CD4-positive, alpha-beta memory T cell (primary cell): ENCODE measurements at regions not wholly inside any gene's neighbourhood (a gene's known extent, or its start where the extent isn't known, plus 50 kb on each side); places are given as distances from the start of the nearest gene placed in this dataset.

ENCODE experiments used
- CTCF ChIA-PET: fragments of 350-600 bp; sonication (Branson Sonifier 250); formaldehyde crosslinking; loops from one replicate; lab custom pipeline; 2021; ENCODE audit warnings: inconsistent platforms; ENCODE audit not compliant: partially characterized antibody; lab: Charles Lee
- POLR2A ChIA-PET: fragments of 350-600 bp; sonication (Branson Sonifier 250); formaldehyde crosslinking; loops from one replicate; lab custom pipeline; 2021; ENCODE audit not compliant: partially characterized antibody; lab: Charles Lee
- DNase-seq, 5 donors: peaks; one replicate each; pipeline versions ENCODE4 v3.0.0 to v3.0.0-alpha.2; 2020 to 2022; ENCODE audit warnings: mixed read lengths in 1 of 5
- H3K27ac ChIP-seq: one replicate; pipeline ENCODE4 v1.7.0; 2013; ENCODE audit warnings: low read depth, low read length
- H3K27me3 ChIP-seq: 2 replicates; pipeline ENCODE4 v1.7.0; 2013; ENCODE audit warnings: mild to moderate bottlenecking, low read length, moderate library complexity; ENCODE audit not compliant: insufficient read depth
- H3K36me3 ChIP-seq: 2 replicates; pipeline ENCODE4 v1.7.0; 2013; ENCODE audit warnings: mild to moderate bottlenecking, low read length, moderate library complexity; ENCODE audit not compliant: insufficient read depth
- H3K4me1 ChIP-seq: 2 replicates; pipeline ENCODE4 v1.7.0; 2013; ENCODE audit warnings: mild to moderate bottlenecking, low read length, moderate library complexity; ENCODE audit not compliant: insufficient read depth
- H3K4me3 ChIP-seq, 2 donors: one replicate each; pipeline ENCODE4 v1.7.0; 2013; ENCODE audit warnings: low read length in 2 of 2, mild to moderate bottlenecking in 1 of 2
- H3K9me3 ChIP-seq, 2 donors: one replicate each; pipeline ENCODE4 v1.7.0; 2013; ENCODE audit warnings: low read length in 2 of 2, control low read depth in 1 of 2; ENCODE audit not compliant: control insufficient read depth in 1 of 2
- H3K27ac Mint-ChIP-seq, 7 donors: one replicate each; pipeline ENCODE4 v1.8.0; 2020 to 2021; ENCODE audit warnings: mixed read lengths in 7 of 7, mild to moderate bottlenecking in 6 of 7, inconsistent platforms in 3 of 7, moderate library complexity in 3 of 7
- H3K27me3 Mint-ChIP-seq, 2 donors: one replicate each; pipeline ENCODE4 v1.8.0; 2020 to 2021; ENCODE audit warnings: mixed read lengths in 2 of 2
- H3K36me3 Mint-ChIP-seq, 2 donors: one replicate each; pipeline ENCODE4 v1.8.0; 2020 to 2021; ENCODE audit warnings: mixed read lengths in 2 of 2, inconsistent platforms in 1 of 2, mild to moderate bottlenecking in 1 of 2
- H3K4me1 Mint-ChIP-seq, 4 donors: one replicate each; pipeline ENCODE4 v1.8.0; 2020 to 2021; ENCODE audit warnings: mixed read lengths in 4 of 4, mild to moderate bottlenecking in 1 of 4
- H3K4me3 Mint-ChIP-seq, 8 donors: one replicate each; pipeline ENCODE4 v1.8.0; 2020 to 2021; ENCODE audit warnings: mixed read lengths in 8 of 8, mild to moderate bottlenecking in 7 of 8, moderate library complexity in 6 of 8, inconsistent platforms in 3 of 8
- H3K9me3 Mint-ChIP-seq, 8 donors: one replicate each; pipeline ENCODE4 v1.8.0; 2020 to 2021; ENCODE audit warnings: mixed read lengths in 8 of 8, mild to moderate bottlenecking in 5 of 8, inconsistent platforms in 3 of 8, moderate library complexity in 1 of 8
- intact Hi-C: fragments of 100-400 bp; cut with micrococcal nuclease; formaldehyde crosslinking; loops from one replicate; pipeline ENCODE4 v1.15.1; 2023

DNA sequence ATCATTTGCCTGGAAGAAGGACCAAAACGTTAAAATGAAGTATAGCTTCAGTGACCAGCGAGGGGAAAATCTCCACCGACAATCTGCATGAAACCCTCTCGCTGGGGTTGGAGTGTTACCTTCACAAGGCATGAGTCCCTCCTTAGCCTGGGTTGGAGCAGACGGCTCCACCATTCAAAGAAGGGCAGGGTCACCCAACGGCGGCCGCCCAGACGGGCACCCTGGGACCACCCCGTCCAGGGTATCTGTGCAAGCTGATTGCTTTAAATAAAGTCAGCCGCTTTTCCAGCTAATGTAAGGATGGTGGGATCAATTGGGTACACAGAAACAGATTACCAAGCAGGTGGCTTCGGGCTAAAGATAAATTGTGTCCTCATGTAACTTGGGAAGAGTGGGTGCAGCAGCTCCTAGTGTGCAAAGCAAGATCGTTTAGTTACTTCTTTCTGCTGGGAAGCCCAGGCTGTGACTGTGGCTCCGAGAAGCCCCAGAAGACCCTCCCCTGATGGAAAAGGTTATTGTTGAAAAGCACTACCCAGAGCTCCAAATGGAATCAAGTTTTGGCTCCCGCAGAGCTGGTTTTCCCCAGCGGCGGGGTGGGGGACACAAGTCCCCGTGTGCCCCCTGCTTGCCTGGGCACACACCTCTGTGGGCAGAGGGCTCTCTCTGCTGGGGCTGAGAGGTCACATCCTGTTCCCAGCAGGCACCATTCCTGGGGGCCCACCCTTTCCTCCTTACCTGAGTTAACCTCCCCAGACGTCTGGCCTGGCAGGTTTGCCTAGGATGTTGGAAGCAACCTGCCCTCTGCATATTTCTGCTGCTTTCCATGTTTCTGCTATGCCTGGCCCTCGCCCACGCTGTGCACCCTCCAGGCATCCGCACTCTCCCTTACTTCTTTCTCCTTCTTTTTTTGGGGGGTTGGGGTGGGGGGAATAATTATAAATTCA lies 318.6 kb upstream of the DIO3 start:
- Histone ChIP-seq H3K4me1 (no peaks in the 10 kb centered on the region), H3K27me3 (no peaks in the 10 kb centered on the region), H3K36me3 (no peaks in the 10 kb centered on the region), H3K4me3 (no peak overlapping the region), H3K9me3 (no peaks in the 10 kb centered on the region), H3K27ac (no peak overlapping the region)
- POLR2A ChIA-PET: no interaction called here
- H3K27me3 Mint-ChIP-seq: peaks cover 10 to 14% of the 10 kb centered on the region in 2 donors
- no peaks in the 10 kb centered on the region for H3K4me1 Mint-ChIP-seq
- DNase-seq: no peak
- CTCF ChIA-PET: no interaction called here
- no peaks in the 10 kb centered on the region for H3K36me3 Mint-ChIP-seq
- intact Hi-C loops: no loop called here
- peaks cover 0 to 4% (median 2%) of the 10 kb centered on the region in 8 donors for H3K9me3 Mint-ChIP-seq
- H3K4me3 Mint-ChIP-seq: no peak overlapping the region
- no peak overlapping the region for H3K27ac Mint-ChIP-seq

DNA sequence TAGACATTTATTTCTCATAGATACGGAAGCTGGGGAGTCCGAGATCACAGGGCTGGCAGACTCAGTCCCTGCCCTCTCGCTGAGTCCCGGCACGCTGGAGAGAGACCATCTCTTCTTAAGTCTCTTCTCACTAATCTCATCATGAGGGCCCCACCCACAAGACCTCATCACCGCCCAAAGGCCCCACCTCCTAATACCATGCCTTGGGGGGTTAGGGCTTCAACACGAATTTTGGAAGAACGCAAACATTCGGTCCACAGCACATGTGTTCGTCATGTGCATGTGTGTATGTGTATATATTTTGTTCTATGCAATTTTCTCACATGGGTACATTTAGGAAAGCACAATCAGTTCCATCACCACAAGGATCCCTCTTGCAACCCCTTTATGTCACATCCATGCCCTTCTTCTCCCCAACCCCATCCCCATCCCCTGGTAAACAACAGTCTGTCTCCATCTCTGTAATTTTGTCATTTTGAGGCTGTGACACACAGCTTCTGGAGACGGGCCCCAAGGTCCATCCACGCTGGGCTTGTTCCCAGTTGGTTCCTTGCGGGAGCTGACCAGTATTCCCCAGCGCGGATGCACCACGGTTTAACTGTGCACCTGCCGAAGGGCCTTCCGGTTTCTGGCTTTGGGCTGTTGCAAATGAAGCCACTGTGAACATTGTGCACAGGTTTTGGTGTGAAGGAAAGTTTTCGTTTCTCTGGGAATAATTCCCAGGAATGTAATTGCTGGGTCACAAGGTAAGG lies 317.5 kb upstream of the DIO3 start:
- Mint-ChIP-seq H3K4me1 (no peaks in the 10 kb centered on the region), H3K4me3 (no peak overlapping the region), H3K27ac (no peak overlapping the region), H3K27me3 (peaks cover 9 to 10% of the 10 kb centered on the region in 2 donors), H3K36me3 (no peaks in the 10 kb centered on the region), H3K9me3 (peaks cover 0 to 4% (median 3%) of the 10 kb centered on the region in 8 donors)
- Histone ChIP-seq H3K4me3 (no peak overlapping the region), H3K27me3 (no peaks in the 10 kb centered on the region), H3K4me1 (no peaks in the 10 kb centered on the region), H3K27ac (no peak overlapping the region), H3K36me3 (no peaks in the 10 kb centered on the region), H3K9me3 (no peaks in the 10 kb centered on the region)
- no peak for DNase-seq
- ChIA-PET POLR2A (no interaction called here), CTCF (no interaction called here)
- intact Hi-C loops: no loop called here

DNA sequence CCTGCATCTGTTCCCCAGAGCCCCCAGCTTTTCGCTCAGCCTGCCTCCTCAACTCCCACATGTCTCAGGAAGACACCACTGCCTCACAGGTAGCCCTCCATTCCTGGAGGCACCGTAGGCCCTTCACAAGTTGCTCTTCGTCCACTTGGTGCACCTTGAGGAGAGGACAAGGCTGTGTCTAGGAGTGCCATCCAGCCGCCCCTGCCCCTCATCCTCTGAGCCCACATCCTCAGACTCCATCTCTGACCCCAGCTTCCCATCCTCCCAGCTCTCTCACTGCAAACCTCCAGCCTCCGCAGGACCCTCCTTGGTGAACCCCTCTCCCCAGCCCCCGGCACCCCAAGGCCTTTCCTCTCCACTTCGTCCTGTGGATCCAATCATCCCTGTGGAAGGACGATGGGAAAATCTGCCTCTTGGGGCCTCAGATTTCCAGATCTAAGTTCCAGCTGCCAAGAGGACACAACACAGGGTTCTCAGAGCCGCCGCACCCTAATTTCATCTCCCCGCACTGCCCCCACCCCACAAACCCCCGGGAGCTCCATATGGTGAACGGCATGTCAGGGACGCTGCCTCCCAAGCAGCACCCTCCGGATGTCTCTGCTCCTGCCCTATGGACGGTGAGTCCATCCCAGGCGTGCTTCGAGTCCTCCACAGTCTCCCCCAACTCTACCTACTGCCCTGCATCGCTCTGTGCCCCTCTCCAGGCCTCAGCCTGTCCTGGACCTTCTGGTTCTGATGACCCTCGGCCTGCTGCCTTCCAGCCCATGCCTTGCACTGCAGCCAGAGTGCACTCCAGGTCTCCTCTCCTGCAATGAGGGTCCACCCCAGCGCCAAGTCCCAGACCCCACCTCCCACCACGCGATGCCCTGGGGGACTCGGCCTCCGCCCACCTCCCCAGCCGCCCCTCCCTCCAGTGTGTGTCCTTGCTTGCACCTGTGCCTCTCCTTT lies 314.1 kb upstream of the DIO3 start:
- Mint-ChIP-seq H3K27ac (no peak overlapping the region), H3K4me3 (no peak overlapping the region), H3K36me3 (no peaks in the 10 kb centered on the region), H3K27me3 (peaks cover 8 to 13% of the 10 kb centered on the region in 2 donors), H3K9me3 (peaks cover 0 to 9% (median under 1%) of the 10 kb centered on the region in 8 donors), H3K4me1 (peaks cover 0 to 6% (median 1%) of the 10 kb centered on the region in 4 donors)
- H3K4me1 ChIP-seq: no peaks in the 10 kb centered on the region
- H3K36me3 ChIP-seq: no peaks in the 10 kb centered on the region
- no peak for DNase-seq
- H3K9me3 ChIP-seq: no peaks in the 10 kb centered on the region
- POLR2A ChIA-PET: no interaction called here
- CTCF ChIA-PET: no interaction called here
- no peaks in the 10 kb centered on the region for H3K27me3 ChIP-seq
- intact Hi-C loops: no loop called here
- H3K27ac ChIP-seq: no peak overlapping the region
- H3K4me3 ChIP-seq: no peak overlapping the region

DNA sequence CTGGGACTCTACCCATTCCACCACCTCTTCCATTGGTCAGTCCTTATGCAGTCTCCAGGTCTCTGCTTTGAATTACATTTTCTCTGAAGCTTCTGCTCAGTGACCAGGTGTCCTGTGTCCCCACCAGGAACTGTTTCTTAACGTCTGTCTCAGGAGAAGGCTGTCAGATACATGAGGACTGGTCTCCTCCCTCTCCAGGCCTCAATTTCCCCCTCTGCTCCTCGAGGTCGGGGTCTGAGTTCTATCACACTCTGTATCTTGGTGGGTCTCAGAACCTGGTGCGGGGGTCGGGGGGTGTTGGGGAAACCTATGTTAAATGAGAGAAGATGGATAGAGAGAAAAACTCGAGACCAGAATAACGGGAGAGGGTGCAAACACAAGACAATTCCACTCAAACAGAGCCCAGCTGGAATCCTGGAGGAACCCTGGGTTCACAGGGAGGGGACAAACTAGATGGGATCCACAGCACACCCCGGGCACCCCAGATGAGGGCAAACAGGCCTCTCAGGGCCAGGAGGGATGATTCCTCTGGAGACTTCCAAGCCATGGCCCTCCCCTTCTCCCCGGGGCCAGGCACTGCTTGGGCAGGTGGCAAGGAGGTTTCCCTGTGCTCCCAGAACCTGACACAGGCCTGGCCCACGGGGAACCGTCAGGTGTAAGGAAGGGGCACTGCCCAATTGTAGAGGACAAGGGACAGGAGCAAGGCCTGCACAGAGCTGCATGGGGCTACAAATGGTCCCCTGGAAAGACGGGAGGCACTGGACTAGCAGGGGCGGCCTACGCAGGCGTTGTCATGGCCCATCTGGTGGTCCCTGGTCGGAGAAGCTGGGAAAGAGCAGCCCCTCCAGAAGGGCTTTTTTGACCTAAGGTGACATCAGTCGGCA lies 313.2 kb upstream of the DIO3 start:
- CTCF ChIA-PET: no interaction called here
- no peaks in the 10 kb centered on the region for H3K36me3 Mint-ChIP-seq
- peaks cover 0 to 9% (median under 1%) of the 10 kb centered on the region in 8 donors for H3K9me3 Mint-ChIP-seq
- H3K27ac Mint-ChIP-seq: no peak overlapping the region
- H3K27me3 Mint-ChIP-seq: peaks cover 8 to 16% of the 10 kb centered on the region in 2 donors
- no peaks in the 10 kb centered on the region for H3K36me3 ChIP-seq
- H3K27me3 ChIP-seq: no peaks in the 10 kb centered on the region
- intact Hi-C loops: no loop called here
- POLR2A ChIA-PET: no interaction called here
- H3K9me3 ChIP-seq: no peaks in the 10 kb centered on the region
- DNase-seq: no peak
- H3K4me1 Mint-ChIP-seq: peaks cover 0 to 6% (median 5%) of the 10 kb centered on the region in 4 donors
- H3K4me3 ChIP-seq: no peak overlapping the region
- no peak overlapping the region for H3K4me3 Mint-ChIP-seq
- no peaks in the 10 kb centered on the region for H3K4me1 ChIP-seq
- no peak overlapping the region for H3K27ac ChIP-seq

DNA sequence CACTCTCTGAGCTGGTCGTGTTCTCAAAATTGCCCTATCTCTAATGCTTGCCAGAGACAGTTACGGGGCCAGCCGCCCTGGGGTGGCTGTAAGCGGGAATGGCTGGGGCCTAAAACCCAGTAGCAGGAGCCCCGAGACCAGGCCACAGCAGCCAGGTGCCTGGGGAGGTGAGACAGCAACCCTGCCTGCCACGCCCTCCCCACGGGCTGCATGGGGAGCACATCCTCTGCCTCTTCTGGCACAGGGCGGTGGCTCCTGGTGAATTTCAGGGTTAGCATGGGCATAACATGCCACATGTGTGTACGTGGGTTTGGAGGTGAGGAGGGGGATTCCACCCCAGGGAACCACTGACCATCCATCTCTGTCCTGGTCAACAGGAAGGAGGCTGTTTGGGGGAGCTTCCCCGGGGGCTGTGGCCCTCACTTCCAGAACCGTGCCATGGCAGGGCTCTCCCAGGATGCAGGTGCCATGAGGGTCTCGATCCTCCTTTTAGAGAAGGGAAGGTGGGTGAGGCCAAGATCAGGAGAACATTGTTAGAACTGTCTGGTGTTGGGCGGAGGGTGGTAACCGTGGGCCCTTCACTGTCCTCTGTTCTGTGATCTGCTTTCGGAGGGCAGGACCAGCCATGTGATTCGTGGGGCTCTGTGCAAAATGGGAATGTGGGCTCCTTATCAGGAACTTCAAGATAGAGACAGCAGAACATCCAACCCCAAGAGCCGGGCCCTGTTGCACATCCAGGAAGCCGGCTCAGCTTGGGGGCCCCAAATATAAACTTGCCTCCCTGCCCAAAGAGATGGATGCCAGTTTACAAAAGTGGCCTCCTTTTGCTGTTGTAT lies 312.2 kb upstream of the DIO3 start:
- Histone ChIP-seq H3K9me3 (no peaks in the 10 kb centered on the region), H3K36me3 (no peaks in the 10 kb centered on the region), H3K4me1 (no peaks in the 10 kb centered on the region), H3K27ac (no peak overlapping the region), H3K27me3 (no peaks in the 10 kb centered on the region), H3K4me3 (no peak overlapping the region)
- Mint-ChIP-seq H3K36me3 (no peaks in the 10 kb centered on the region), H3K9me3 (peaks cover 0 to 9% (median 0%) of the 10 kb centered on the region in 8 donors), H3K27ac (no peak overlapping the region), H3K4me3 (no peak overlapping the region), H3K4me1 (peaks cover 0 to 6% (median 5%) of the 10 kb centered on the region in 4 donors), H3K27me3 (peaks cover 5 to 14% of the 10 kb centered on the region in 2 donors)
- POLR2A ChIA-PET: no interaction called here
- DNase-seq: no peak
- CTCF ChIA-PET: no interaction called here
- intact Hi-C loops: no loop called here

DNA sequence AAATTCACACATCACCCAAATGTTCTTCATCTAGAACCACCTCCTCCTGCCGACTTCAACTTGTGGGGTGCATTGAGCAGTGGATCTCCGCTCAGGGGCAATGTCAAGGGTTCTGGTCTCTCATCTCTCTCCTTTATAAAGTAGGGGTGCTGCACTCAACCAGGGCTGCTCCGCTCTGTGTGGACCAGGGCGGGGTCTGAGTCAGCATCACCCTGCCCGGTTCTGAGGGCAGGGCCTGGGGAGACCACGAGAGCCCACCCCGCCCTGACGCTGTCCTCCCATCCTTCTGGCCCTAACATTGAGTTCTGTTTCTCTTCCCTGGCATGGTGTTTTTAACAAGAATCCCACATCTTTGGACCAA lies 311.6 kb upstream of the DIO3 start:
- no peaks in the 10 kb centered on the region for H3K36me3 ChIP-seq
- H3K9me3 ChIP-seq: no peaks in the 10 kb centered on the region
- no peak overlapping the region for H3K4me3 Mint-ChIP-seq
- intact Hi-C loops: no loop called here
- H3K4me1 ChIP-seq: no peaks in the 10 kb centered on the region
- H3K27me3 Mint-ChIP-seq: peaks cover 8 to 18% of the 10 kb centered on the region in 2 donors
- H3K36me3 Mint-ChIP-seq: no peaks in the 10 kb centered on the region
- ChIA-PET POLR2A (no interaction called here), CTCF (no interaction called here)
- no peaks in the 10 kb centered on the region for H3K27me3 ChIP-seq
- H3K9me3 Mint-ChIP-seq: peaks cover 0 to 9% (median 0%) of the 10 kb centered on the region in 8 donors
- DNase-seq: no peak
- H3K27ac Mint-ChIP-seq: no peak overlapping the region
- H3K4me3 ChIP-seq: no peak overlapping the region
- peaks cover 0 to 6% (median 5%) of the 10 kb centered on the region in 4 donors for H3K4me1 Mint-ChIP-seq
- H3K27ac ChIP-seq: no peak overlapping the region
